ENCODE measurements at regions not wholly inside any gene's neighbourhood (a gene's known extent, or its start where the extent isn't known, plus 50 kb on each side); places are given as distances from the start of the nearest gene placed in this dataset.

DNA sequence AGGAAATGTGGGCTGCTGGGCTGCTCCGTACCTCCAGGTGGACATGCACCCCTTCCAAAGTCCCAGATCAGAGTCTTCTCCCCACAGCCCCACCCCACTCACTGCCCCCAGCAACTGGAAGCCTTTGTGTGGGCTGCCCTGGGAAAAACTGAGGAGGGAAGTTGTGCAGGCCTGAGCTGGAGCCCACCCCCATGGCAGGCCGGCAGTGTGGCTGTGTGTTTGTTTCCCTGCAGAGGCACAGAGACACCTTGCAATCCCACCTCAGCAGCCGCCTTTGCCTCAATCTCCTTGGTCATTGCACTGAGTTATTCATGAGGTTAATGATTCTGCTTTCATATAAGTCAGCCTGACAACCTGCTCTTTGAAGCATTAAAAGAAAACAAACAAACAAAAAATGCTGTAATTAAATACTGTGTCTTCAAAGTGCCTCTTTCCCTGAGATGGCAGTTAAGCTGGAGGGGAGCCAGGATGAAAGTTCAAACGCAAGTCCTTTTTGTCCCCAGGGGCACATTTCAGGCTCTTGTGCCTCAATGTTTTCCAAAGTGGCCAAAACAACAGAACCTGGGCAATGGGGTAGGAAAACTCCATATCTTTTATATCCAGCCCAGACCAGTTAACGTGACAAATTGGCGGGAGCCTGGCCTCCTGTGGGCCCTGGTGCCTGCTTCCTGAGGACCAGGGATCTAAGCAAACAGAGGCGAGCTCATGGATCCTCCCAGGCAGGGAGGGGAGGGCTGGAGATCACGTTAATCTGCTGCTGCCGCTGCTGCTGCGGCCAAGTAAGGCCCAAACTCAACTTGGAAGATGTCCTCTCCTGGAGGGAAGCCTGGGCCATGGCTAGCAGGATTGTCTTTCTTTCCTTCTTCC lies 51.9 kb upstream of the TSPAN11 start:
- no peak for DNase-seq (ENCODE audit: low read depth)
- TF ChIP-seq, protein P1, sequence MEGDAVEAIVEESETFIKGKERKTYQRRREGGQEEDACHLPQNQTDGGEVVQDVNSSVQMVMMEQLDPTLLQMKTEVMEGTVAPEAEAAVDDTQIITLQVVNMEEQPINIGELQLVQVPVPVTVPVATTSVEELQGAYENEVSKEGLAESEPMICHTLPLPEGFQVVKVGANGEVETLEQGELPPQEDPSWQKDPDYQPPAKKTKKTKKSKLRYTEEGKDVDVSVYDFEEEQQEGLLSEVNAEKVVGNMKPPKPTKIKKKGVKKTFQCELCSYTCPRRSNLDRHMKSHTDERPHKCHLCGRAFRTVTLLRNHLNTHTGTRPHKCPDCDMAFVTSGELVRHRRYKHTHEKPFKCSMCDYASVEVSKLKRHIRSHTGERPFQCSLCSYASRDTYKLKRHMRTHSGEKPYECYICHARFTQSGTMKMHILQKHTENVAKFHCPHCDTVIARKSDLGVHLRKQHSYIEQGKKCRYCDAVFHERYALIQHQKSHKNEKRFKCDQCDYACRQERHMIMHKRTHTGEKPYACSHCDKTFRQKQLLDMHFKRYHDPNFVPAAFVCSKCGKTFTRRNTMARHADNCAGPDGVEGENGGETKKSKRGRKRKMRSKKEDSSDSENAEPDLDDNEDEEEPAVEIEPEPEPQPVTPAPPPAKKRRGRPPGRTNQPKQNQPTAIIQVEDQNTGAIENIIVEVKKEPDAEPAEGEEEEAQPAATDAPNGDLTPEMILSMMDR (IDR thresholded peaks at IDR 0.05; ENCODE audit: control insufficient read depth, insufficient read depth, low read depth, low read length, missing control alignments): no peak
- no peak overlapping the region for H3K4me3 ChIP-seq (ENCODE audit: control insufficient read depth, low read depth, low read length)

DNA sequence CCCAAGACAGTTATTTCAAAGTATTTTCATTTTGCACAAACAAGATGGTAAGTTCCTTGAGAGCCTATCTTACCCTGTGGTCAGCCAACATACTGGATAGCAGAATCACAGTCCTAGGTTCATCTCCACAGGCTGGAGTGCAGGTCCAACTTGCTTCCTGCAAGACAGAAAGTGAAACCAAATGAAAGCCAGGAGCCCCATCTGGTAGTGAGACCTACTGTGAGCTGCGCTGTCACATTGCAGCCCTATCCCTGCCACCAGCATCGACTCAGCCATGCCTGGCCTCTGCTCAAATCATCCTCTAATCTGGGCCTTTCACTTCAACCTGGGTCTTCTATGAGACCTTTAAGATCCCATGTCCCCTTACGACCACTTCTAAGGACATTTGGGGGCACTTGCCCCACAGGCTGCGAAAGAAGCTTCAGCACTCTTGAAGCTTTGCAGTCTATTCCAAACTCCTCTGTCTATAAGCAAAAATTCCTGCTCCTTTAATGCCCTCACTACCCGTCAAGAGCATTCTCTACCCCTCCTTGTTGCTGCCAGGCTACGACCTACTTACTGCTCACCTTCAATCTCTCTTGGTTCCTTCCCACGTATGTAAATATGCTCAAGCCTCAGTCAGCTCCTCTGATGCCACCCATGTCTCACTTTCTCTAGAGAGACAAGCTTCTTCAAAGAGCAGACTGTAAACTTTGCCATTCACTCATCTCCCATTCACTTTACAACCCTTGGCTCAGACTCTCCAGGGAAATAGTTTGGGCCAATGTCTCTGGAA lies 55.9 kb upstream of the TSPAN11 start:
- no peak overlapping the region for H3K4me3 ChIP-seq (ENCODE audit: control insufficient read depth, low read depth, low read length)
- TF ChIP-seq, protein P1 (IDR thresholded peaks at IDR 0.05; ENCODE audit: control insufficient read depth, insufficient read depth, low read depth, low read length, missing control alignments): no peak

DNA sequence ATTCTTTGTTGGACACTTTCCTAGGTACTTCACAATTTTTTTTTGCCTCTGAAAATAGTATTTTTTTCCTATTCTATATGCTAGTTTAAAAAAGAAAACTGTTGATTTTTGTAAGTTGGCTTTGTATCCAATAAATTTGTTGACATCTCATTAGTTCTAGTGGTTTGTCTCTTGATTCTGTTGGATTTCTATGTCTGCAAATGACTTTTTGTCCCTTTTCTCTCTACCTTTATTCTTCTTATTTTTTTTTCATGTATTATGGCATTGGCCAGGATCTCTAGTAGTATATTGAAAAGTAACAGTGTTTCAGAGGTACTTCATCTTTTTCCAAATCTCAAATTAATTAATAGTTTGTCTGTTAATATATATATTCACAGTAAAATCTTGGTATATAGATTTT lies 59.1 kb upstream of the TSPAN11 start:
- TF ChIP-seq, protein P1 (IDR thresholded peaks at IDR 0.05; ENCODE audit: control insufficient read depth, insufficient read depth, low read depth, low read length, missing control alignments): no peak
- DNase-seq (ENCODE audit: low read depth): no peak
- H3K4me3 ChIP-seq (ENCODE audit: control insufficient read depth, low read depth, low read length): no peak overlapping the region

More for the DNA sequence above, 55.9 kb upstream of the TSPAN11 start:
- DNase-seq (ENCODE audit: low read depth): no peak

DNA sequence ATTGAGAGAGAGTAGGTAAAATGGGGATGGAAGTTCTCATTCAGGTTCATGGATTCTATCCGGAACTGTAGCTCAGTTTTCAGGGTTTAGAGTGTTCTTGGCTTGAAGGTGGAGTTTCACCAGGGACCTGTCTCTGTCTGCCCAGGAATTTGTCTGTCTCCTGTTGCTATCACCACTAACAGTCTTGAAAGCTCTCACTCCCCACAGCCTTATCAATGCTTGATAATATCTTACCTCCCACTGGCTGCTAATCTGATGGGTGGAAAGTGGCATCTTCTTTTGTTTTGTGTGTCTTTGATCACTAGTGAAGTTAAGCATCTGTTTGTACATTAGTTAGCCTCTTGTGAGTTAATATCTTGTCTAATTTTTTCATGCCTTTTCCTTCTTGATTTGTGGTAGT lies 60.3 kb upstream of the TSPAN11 start:
- H3K4me3 ChIP-seq (ENCODE audit: control insufficient read depth, low read depth, low read length): no peak overlapping the region
- no peak for DNase-seq (ENCODE audit: low read depth)
- TF ChIP-seq, protein P1 (IDR thresholded peaks at IDR 0.05; ENCODE audit: control insufficient read depth, insufficient read depth, low read depth, low read length, missing control alignments): no peak

DNA sequence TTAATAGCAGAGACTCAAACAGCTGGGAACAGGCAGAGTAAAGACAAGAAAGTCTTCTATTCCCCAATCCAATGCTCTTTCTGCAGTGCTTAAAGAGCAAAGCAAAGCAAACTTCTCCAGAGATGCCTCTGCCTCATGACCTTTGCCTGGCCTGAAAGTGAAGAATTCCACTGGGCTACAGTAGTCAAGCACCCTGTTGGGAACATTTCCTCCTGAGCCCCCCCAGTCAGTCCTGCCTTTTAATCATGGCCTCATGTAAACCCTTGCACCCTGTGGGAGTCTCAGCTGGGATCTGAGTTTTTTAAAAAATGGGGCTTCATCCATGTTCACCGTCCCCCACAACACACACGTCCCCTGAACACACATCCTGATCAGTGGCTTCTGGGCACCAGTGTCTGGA lies 62.7 kb upstream of the TSPAN11 start:
- H3K4me3 ChIP-seq (ENCODE audit: control insufficient read depth, low read depth, low read length): no peak overlapping the region
- TF ChIP-seq, protein P1 (IDR thresholded peaks at IDR 0.05; ENCODE audit: control insufficient read depth, insufficient read depth, low read depth, low read length, missing control alignments): no peak
- DNase-seq (ENCODE audit: low read depth): no peak

DNA sequence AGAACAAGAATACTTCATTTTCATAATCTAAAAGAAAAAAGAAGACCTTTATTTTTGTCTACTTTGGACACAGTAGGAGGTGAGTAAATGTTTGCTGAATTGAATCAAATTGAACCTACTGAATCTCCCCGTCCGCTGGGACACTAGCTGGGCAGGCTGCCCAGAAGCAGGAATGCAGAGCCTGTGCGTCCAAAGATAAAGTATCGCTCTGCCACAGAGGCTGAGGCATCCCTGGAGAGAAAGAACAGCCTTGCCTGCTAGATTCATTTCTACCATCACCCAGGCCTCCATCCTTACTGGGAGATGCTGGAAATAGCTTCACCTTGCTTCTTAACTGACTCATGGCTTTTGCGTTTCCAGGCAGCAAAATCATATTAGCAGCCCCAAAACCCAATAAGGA lies 64.1 kb upstream of the TSPAN11 start:
- TF ChIP-seq, protein P1 (IDR thresholded peaks at IDR 0.05; ENCODE audit: control insufficient read depth, insufficient read depth, low read depth, low read length, missing control alignments): no peak
- H3K4me3 ChIP-seq (ENCODE audit: control insufficient read depth, low read depth, low read length): no peak overlapping the region
- DNase-seq (ENCODE audit: low read depth): no peak
